ENCODE measurements at regions not wholly inside any gene's neighbourhood (a gene's known extent, or its start where the extent isn't known, plus 50 kb on each side); places are given as distances from the start of the nearest gene placed in this dataset.

DNA sequence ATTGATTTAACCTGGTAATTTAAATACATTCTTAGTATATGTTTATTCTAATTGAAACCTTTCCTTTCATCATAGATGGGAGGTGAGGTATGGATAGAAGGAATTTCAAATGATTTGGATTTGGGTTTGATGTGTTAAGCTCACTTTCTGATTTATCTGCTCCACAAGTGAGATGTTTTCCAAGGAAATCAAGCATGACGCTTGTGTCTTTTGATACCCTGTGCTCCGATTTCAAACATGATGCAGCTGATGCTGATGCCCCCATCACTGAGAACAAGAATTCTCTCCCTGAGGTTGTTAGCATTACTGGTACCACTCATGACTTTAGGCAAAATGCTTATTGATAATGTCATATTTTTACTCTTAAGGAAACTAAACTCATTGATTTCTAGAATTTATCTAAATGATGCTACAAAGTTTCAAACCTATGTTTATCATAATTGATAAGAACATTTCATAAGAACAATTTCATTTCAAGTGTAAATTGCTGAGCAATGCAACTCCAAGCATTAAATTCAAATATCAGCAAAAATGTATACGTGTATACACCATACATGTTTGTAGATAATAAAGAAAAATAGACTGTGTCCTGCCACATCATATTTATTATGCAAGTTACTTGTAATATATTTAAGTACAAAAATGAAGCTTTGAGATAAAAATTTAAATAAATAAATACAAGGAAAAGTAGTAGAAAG is 75.5 kb upstream of the LRIG3 start:
- DNase-seq (ENCODE audit: low read depth in 2 of 2) = no peak

GRCh38 chr12:58988643-58989344 is 68.5 kb upstream of the LRIG3 start:
- peak in 1 of 2 donors; percentile 77 for DNase-seq (ENCODE audit: low read depth in 2 of 2)

DNA sequence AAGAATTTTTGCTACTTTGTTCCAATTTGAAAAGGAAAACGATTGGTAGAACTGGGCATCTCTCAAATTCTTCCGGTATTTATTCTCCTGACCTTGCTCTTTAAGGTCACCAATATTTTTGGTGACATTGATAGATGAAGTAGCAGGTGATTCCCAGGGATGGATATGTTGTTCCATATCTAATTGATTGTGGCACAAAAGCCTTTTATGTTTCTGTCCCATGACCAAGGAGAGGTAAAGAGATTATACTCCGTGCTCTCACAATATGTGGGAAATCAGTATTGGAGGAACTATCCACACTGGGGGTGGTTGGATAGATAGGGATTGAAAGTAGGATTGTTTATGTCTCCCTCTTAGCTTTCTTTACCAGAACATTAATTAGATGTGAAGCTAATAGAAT is 61.7 kb upstream of the LRIG3 start:
- DNase-seq (ENCODE audit: low read depth in 2 of 2) = no peak

DNA sequence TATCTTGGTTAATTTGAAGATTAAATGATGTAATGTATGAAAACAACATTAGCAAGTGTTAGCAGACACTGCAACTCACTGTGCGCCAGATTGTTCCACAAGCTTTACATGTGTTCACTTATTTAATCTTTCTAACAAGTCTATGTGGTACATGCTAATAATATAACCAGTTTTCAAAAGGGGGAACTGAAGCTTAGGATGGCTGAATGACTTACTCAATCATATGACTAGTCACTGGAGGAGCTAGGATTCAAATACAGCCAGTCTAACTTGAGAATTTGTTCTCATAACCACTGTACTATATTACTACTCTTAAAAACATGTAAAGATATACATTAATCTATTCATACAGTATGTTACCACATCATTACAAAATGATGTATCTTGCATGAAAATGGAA is 60.5 kb upstream of the LRIG3 start:
- no peak for DNase-seq (ENCODE audit: low read depth in 2 of 2)

DNA sequence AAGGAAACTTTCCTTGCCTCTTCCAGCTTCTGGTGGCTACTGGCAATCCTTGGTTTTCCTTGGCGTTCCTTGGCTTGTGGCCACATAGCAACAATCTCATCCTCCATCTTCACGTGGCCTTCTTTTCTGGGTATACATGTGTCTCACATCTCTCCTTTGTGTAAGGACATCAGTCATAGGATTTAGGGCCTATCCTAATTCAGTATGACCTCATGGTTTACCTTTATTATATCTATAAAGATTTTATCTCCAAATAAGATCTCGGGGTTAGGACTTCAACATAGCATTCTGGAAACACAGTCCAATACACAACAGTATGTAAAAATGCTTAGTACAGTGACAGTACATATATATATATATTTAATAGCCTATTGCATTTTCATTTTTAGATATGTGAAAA is 58.4 kb upstream of the LRIG3 start:
- DNase-seq (ENCODE audit: low read depth in 2 of 2) = no peak

- DNase-seq (ENCODE audit: low read depth in 2 of 2) = no peak
Measured at GRCh38 chr12:58977476-58977875, 57.2 kb upstream of the LRIG3 start.

- DNase-seq (ENCODE audit: low read depth in 2 of 2) = no peak
Measured at GRCh38 chr12:58976146-58976545, 55.8 kb upstream of the LRIG3 start.
